Osteoblast (primary cell): ENCODE measurements at regions not wholly inside any gene's neighbourhood (a gene's known extent, or its start where the extent isn't known, plus 50 kb on each side); places are given as distances from the start of the nearest gene placed in this dataset.

Source experiments
- DNase-seq: peaks from one replicate; pipeline ENCODE4 v3.0.0; 2011; ENCODE audit warnings: low spot score, mixed read lengths; ENCODE audit not compliant: insufficient read length; ENCODE audit errors: missing footprints
- H2AFZ ChIP-seq: 2 replicates; pipeline ENCODE4 v1.6.0; 2011; ENCODE audit warnings: mild to moderate bottlenecking, low read length
- H3K27ac ChIP-seq: 2 replicates; pipeline ENCODE4 v1.5.1; 2011; ENCODE audit warnings: mild to moderate bottlenecking, low read depth, low read length, moderate library complexity
- H3K27me3 ChIP-seq: 2 replicates; pipeline ENCODE4 v1.6.0; 2012; ENCODE audit warnings: mild to moderate bottlenecking, control low read depth, inconsistent platforms, low read length, moderate library complexity; ENCODE audit not compliant: insufficient read depth
- H3K36me3 ChIP-seq: 2 replicates; pipeline ENCODE4 v1.5.1; 2011; ENCODE audit warnings: mild to moderate bottlenecking, low read length, control low read depth, moderate library complexity; ENCODE audit not compliant: insufficient read depth
- H3K4me1 ChIP-seq: 2 replicates; pipeline ENCODE4 v1.5.1; 2011; ENCODE audit warnings: mild to moderate bottlenecking, low read length, control low read depth, moderate library complexity; ENCODE audit not compliant: insufficient read depth
- H3K4me2 ChIP-seq: 2 replicates; pipeline ENCODE4 v1.6.0; 2011; ENCODE audit warnings: mild to moderate bottlenecking, low read length; ENCODE audit not compliant: insufficient read depth
- H3K4me3 ChIP-seq: fragments of 200-600 bp; sonication (generic); 3 replicates; pipeline ENCODE4 v1.5.1; 2012; ENCODE audit warnings: mild to moderate bottlenecking, low read length, inconsistent platforms; ENCODE audit not compliant: insufficient read depth
- H3K79me2 ChIP-seq: 2 replicates; pipeline ENCODE4 v1.6.0; 2012; ENCODE audit warnings: mild to moderate bottlenecking, low read length, control low read depth, inconsistent platforms; ENCODE audit not compliant: insufficient read depth
- H3K9me3 ChIP-seq: 2 replicates; pipeline ENCODE4 v1.5.1; 2011; ENCODE audit warnings: low read depth, low read length, control low read depth
- H4K20me1 ChIP-seq: 2 replicates; pipeline ENCODE4 v1.6.0; 2012; ENCODE audit warnings: mild to moderate bottlenecking, low read length, control low read depth; ENCODE audit not compliant: insufficient read depth
- CTCF ChIP-seq: IDR thresholded peaks from 2 replicates; pipeline ENCODE4 v1.5.1; 2011; ENCODE audit warnings: mild to moderate bottlenecking, low read depth, low read length, moderate library complexity; ENCODE audit errors: extremely low read depth

GRCh38 chr3:176416870-176417269, 780.4 kb downstream of the TBL1XR1 start:
- no peaks in the 10 kb centered on the region for H3K36me3 ChIP-seq
- TF ChIP-seq CTCF, result no peak
- H3K4me1 ChIP-seq, result no peaks in the 10 kb centered on the region
- H3K4me2 ChIP-seq, result no peak overlapping the region
- H3K27me3 ChIP-seq, result no peaks in the 10 kb centered on the region
- H3K4me3 ChIP-seq, result no peak overlapping the region
- no peaks in the 10 kb centered on the region for H3K79me2 ChIP-seq
- no peak overlapping the region for H2AFZ ChIP-seq
- no peaks in the 10 kb centered on the region for H4K20me1 ChIP-seq
- no peaks in the 10 kb centered on the region for H3K9me3 ChIP-seq
- H3K27ac ChIP-seq, result no peak overlapping the region
- DNase-seq, result no peak

DNA sequence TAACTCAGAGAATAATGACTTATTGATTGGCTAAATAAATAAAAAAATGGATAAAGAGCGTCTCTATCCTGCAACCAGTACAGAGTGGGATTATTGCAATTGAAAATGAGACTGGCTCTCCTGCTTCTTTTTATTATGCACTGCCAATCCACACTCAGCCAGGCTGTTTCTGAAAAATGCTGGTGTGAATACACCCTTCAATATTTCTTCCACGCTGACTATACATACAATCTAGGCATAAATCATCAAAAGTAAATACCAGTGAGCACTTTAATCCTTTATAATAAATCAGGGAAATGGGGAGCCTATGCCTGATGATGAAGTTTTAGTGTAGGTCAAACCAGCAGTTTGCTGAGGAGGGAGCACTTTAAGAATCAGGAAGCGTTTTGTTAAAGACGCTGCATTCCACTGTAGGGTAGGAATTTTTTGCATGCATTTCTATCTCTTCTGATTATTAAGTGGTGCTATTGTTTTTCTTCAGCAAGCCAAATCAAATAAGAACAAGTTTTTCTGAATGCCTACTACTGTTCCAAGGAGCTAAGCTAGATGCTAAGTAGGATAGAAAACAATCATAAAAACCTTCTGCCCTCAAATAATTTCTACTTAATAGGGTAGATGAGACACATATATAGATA, 781.5 kb downstream of the TBL1XR1 start:
- Histone ChIP-seq H3K9me3 (no peaks in the 10 kb centered on the region), H3K4me3 (no peak overlapping the region), H3K36me3 (no peaks in the 10 kb centered on the region), H3K27ac (no peak overlapping the region), H3K79me2 (no peaks in the 10 kb centered on the region), H2AFZ (no peak overlapping the region), H3K4me1 (no peaks in the 10 kb centered on the region), H3K27me3 (no peaks in the 10 kb centered on the region), H4K20me1 (no peaks in the 10 kb centered on the region), H3K4me2 (no peak overlapping the region)
- no peak for TF ChIP-seq CTCF
- no peak for DNase-seq

- Histone ChIP-seq H3K4me3 (no peak overlapping the region), H3K9me3 (no peaks in the 10 kb centered on the region), H3K4me2 (no peak overlapping the region), H3K27me3 (no peaks in the 10 kb centered on the region), H4K20me1 (no peaks in the 10 kb centered on the region), H2AFZ (no peak overlapping the region), H3K36me3 (no peaks in the 10 kb centered on the region), H3K4me1 (no peaks in the 10 kb centered on the region), H3K79me2 (no peaks in the 10 kb centered on the region), H3K27ac (no peak overlapping the region)
- TF ChIP-seq CTCF, result no peak
- DNase-seq, result no peak
These were observed 784.5 kb downstream of the TBL1XR1 start for GRCh38 chr3:176412771-176413170.

GRCh38 chr3:176403531-176403930, 793.8 kb downstream of the TBL1XR1 start:
- H3K4me1 ChIP-seq, result no peaks in the 10 kb centered on the region
- H3K9me3 ChIP-seq, result no peaks in the 10 kb centered on the region
- no peak overlapping the region for H3K4me3 ChIP-seq
- no peak for DNase-seq
- TF ChIP-seq CTCF, result no peak
- H3K4me2 ChIP-seq, result no peak overlapping the region
- no peaks in the 10 kb centered on the region for H3K27me3 ChIP-seq
- H3K27ac ChIP-seq, result no peak overlapping the region
- H4K20me1 ChIP-seq, result no peaks in the 10 kb centered on the region
- H3K79me2 ChIP-seq, result no peaks in the 10 kb centered on the region
- H3K36me3 ChIP-seq, result no peaks in the 10 kb centered on the region
- H2AFZ ChIP-seq, result no peak overlapping the region
